Eye (tissue), 1 donor: ENCODE measurements at regions not wholly inside any gene's neighbourhood (a gene's known extent, or its start where the extent isn't known, plus 50 kb on each side); places are given as distances from the start of the nearest gene placed in this dataset.
A peak's percentile ranks its signal among the peaks of the same experiment; 100 is the strongest.
"Not testable (repeated sequence)": the region's sequence is repeated elsewhere in the genome, so short reads cannot be mapped to it uniquely, and the experiment has no call there.

Source experiments
- DNase-seq: peaks from one replicate; pipeline ENCODE4 v3.0.0-alpha.2; 2015

- DNase-seq, result no peak
These were observed 68.2 kb upstream of the VGLL4 start for GRCh38 chr3:11711876-11712275.

- DNase-seq, result no peak
These were observed 66.1 kb upstream of the VGLL4 start for GRCh38 chr3:11709782-11710181.

GRCh38 chr3:11707084-11707483 is 63.4 kb upstream of the VGLL4 start:
- not testable (repeated sequence) for DNase-seq

GRCh38 chr3:11706604-11707003 is 62.9 kb upstream of the VGLL4 start:
- no peak for DNase-seq

GRCh38 chr3:11705049-11705448 is 61.3 kb upstream of the VGLL4 start:
- peak; percentile 35 for DNase-seq

- no peak for DNase-seq
These were observed 59.4 kb upstream of the VGLL4 start for GRCh38 chr3:11703146-11703545.

- DNase-seq, result no peak
These were observed 55.3 kb upstream of the VGLL4 start for GRCh38 chr3:11699083-11699427.

- DNase-seq, result no peak
These were observed 54.8 kb upstream of the VGLL4 start for GRCh38 chr3:11698326-11699082.

GRCh38 chr3:11697701-11698100 is 54.0 kb upstream of the VGLL4 start:
- DNase-seq, result no peak

GRCh38 chr3:11696054-11696453 is 52.3 kb upstream of the VGLL4 start:
- no peak for DNase-seq
